ENCODE measurements at regions not wholly inside any gene's neighbourhood (a gene's known extent, or its start where the extent isn't known, plus 50 kb on each side); places are given as distances from the start of the nearest gene placed in this dataset.

GRCh38 chr14:43014338-43014737, 1407.7 kb downstream of the LRFN5 start (continued):
- no peak for TF ChIP-seq CREB1 (CRISPR knock-in tag; IDR thresholded peaks at IDR 0.05; ENCODE audit: low read depth)

- H3K36me3 Mint-ChIP-seq (ENCODE audit: low read depth), result peaks cover 15% of the 10 kb centered on the region
- Histone ChIP-seq H4K20me1 (replicated peaks; ENCODE audit: insufficient read depth) (no peaks in the 10 kb centered on the region), H3K4me2 (no peak overlapping the region), H3K9me2 (ENCODE audit: insufficient read depth) (peaks cover 7% of the 10 kb centered on the region; the same call in 1 of the 2 replicates), H3K79me2 (replicated peaks; ENCODE audit: insufficient read depth) (no peaks in the 10 kb centered on the region), H3K27me3 (ENCODE audit: insufficient read depth) (no peaks in the 10 kb centered on the region), H3K27ac (ENCODE audit: low read depth) (no peak overlapping the region), H3K4me3 (no peak overlapping the region), H3K4me1 (ENCODE audit: insufficient read depth) (no peaks in the 10 kb centered on the region), H3F3A (replicated peaks; ENCODE audit: low read depth) (no peaks in the 10 kb centered on the region), H3K36me3 (ENCODE audit: insufficient read depth) (peaks cover 8% of the 10 kb centered on the region; the same call in 1 of the 2 replicates), H2AFZ (no peak overlapping the region)
- DNase-seq (ENCODE audit: low spot score) (no peak), ATAC-seq (no peak)
- TF ChIP-seq ZNF331 (CRISPR knock-in tag; IDR thresholded peaks at IDR 0.05; ENCODE audit: low read depth), result no peak
- TF ChIP-seq CREB1 (CRISPR knock-in tag; IDR thresholded peaks at IDR 0.05; ENCODE audit: low read depth), result no peak
- no peak for TF ChIP-seq REST (IDR thresholded peaks at IDR 0.05; ENCODE audit: unreplicated experiment)
- TF ChIP-seq EZH2 (IDR thresholded peaks at IDR 0.05; ENCODE audit: low read depth, unreplicated experiment), result no peak
- no peak for TF ChIP-seq CTCF (conservative IDR thresholded peaks at IDR 0.05; ENCODE audit: low read depth in 2 of 2)
- TF ChIP-seq NANOG (IDR thresholded peaks at IDR 0.05; ENCODE audit: borderline replicate concordance), result no peak
- no peak overlapping the region for H3K27ac Mint-ChIP-seq
- H3K4me3 Mint-ChIP-seq, result no peak overlapping the region
- no peaks in the 10 kb centered on the region for H3K4me1 Mint-ChIP-seq
- H3K9me3 Mint-ChIP-seq, result peaks cover 35% of the 10 kb centered on the region
- no peaks in the 10 kb centered on the region for H3K27me3 Mint-ChIP-seq (ENCODE audit: insufficient read depth, low read depth, poor library complexity)
Observed at GRCh38 chr14:43012817-43013216, 1406.1 kb downstream of the LRFN5 start.

- Mint-ChIP-seq H3K4me1 (no peaks in the 10 kb centered on the region), H3K36me3 (ENCODE audit: low read depth) (peaks cover 75% of the 10 kb centered on the region), H3K27ac (no peak overlapping the region), H3K4me3 (no peak overlapping the region), H3K9me3 (peaks cover 84% of the 10 kb centered on the region), H3K27me3 (ENCODE audit: insufficient read depth, low read depth, poor library complexity) (peaks cover 7% of the 10 kb centered on the region)
- Histone ChIP-seq H3F3A (replicated peaks; ENCODE audit: low read depth) (no peaks in the 10 kb centered on the region), H2AFZ (no peak overlapping the region), H3K27ac (ENCODE audit: low read depth) (no peak overlapping the region), H3K9me2 (ENCODE audit: insufficient read depth) (no peaks in the 10 kb centered on the region), H3K79me2 (replicated peaks; ENCODE audit: insufficient read depth) (no peaks in the 10 kb centered on the region), H3K4me3 (no peak overlapping the region), H3K36me3 (ENCODE audit: insufficient read depth) (peaks cover 38% of the 10 kb centered on the region), H4K20me1 (replicated peaks; ENCODE audit: insufficient read depth) (no peaks in the 10 kb centered on the region), H3K4me2 (no peak overlapping the region), H3K4me1 (ENCODE audit: insufficient read depth) (no peaks in the 10 kb centered on the region), H3K27me3 (ENCODE audit: insufficient read depth) (no peaks in the 10 kb centered on the region)
- peak; percentile 27 to 35 for TF ChIP-seq CTCF (conservative IDR thresholded peaks at IDR 0.05; ENCODE audit: low read depth in 2 of 2)
- TF ChIP-seq EZH2 (IDR thresholded peaks at IDR 0.05; ENCODE audit: low read depth, unreplicated experiment), result no peak
- no peak for ATAC-seq
- peak; percentile 2 for DNase-seq (ENCODE audit: low spot score)
Observed at GRCh38 chr14:43005807-43006206, 1399.1 kb downstream of the LRFN5 start.

All from GM23338 (cell line).